Retina (tissue), 1 donor: ENCODE measurements at regions not wholly inside any gene's neighbourhood (a gene's known extent, or its start where the extent isn't known, plus 50 kb on each side); places are given as distances from the start of the nearest gene placed in this dataset.

Source experiments
- DNase-seq: peaks from one replicate; pipeline ENCODE4 v3.0.0-alpha.2; 2016

DNA sequence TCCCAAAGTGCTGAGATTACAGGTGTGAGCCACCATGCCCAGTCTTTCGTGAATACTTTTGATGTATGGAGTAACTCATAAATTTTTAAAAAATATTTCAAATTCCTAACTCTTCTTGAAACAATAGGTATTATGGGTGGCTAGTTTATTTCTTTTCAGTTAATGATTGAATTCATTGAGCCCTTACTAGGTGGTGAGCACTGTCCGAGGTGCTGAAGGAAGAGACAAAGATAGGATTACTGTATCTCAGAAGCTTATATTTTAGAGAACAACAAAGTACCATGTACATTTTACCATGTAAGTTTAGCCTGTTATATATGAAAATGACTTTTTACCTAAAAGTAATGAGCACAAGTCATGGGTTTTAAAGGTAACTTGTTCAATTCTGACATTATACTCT lies 418.3 kb downstream of the NPIPA7 start:
- no peak for DNase-seq

DNA sequence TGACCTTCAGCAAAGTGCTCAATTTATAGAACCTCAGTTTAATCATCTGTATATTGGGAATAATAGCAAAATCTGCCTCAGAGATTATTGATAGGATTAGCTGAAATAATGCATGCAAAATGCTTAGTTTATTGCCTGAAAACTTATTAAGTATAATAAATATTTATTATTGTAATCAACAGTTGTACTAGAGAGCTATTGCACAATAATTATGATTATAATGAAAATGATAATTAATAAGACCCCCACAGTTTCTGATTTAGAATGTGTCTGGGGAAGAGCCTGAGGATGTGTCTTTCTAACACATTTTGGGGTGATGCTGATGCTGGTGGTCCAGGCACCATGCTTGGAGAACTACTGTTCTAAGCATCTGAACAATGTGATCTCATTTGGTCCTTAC lies 419.6 kb downstream of the NPIPA7 start:
- no peak for DNase-seq

DNA sequence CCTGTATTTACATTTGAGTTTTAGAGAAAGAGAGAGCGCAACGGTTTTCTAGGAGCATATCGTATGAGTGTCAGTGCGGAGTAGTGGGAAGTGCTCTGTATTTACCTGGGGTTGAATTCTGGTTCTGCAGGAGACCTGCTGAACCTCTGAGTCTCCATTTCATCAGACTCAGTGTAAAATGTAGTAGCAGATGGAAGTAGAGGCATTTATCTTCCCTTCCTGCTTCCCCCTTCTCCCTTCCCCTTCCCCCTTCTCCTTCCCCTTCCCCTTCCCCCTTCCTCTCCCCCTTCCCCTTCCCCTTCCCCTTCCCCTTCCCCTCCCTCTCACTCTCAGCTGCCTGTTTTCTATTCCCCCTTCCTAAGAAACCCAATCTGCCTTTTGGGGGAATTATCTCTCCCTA lies 426.9 kb downstream of the NPIPA7 start:
- DNase-seq = no peak

DNA sequence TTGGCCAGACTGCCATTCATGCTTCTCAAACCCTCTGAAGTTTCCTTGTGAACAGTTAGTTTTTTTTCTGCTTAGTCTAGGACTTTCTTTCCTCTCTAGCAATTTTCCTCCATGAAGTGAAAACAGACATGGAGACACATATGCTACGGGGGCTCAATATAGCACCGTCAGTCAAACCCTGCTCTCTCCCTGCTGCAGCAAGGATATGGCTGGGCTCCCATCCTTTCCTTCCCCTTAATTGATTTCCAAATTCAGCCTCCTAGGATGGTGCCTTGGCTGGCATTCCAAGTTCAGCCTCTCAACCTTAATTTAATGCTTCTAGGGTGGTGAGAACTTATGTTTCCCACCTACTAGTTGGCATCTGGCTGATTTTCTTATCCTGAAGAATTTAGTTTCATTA lies 436.7 kb downstream of the NPIPA7 start:
- no peak for DNase-seq

DNA sequence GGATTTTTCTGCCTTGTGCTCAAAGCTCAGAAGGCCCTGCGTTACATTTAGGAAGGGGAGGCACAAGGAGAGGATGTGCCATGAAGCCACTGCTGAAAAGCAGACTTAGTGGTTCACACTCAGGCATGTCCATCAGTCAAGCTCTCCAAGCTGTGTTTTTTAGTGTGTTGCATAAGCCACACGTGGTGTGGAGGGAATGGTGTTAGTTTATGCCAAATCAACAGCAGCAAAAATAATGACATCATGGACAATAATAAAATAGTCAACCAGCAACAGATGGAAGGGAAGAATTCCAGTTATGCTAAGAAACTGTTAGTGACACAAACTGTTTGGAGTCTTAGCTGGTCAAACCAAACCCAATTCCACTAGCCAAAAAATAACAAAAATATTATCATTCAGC lies 438.3 kb downstream of the NPIPA7 start:
- DNase-seq = no peak

DNA sequence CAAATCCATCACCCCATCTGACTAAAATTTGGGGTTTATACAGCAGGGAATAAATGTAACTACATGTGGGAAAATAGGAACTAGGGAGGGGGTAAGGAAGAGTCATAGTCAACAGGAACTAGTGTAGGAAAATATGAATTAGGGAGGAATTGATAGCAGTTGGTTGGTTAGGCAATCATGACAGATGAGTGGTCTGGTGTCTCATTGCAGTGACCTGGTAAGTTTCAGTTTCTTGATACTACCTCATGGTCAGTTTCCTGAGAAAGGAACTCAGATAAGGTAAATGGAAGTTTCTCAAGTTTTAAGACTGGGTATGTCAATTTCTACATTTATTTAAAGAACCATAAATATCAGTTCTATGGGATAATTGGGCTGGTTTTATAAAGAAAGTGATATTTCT lies 442.3 kb downstream of the NPIPA7 start:
- DNase-seq = no peak

DNA sequence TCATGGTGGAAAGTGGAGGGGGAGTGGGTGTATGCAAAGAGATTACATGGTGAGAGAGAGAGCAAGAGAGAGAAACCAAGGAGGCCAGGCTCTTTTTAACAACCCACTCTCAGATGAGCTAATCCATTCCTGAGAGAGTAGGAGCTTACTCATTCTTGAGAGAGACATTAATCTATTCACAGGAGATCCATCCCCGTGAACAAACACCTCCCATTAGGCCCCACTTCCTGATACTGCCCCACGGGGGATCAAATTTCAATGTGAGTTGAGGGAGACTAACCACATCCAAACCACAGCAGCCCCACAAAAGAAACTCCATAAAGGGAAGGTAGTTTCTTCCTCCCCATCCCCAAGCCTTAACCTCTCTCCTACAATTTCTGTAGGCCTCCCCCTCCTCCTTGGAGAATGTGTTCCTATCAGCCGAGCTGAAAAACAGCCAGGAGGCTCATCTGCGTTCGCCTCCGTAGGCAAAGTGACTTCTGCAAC lies 450.0 kb downstream of the NPIPA7 start:
- DNase-seq = peak; percentile 18

DNA sequence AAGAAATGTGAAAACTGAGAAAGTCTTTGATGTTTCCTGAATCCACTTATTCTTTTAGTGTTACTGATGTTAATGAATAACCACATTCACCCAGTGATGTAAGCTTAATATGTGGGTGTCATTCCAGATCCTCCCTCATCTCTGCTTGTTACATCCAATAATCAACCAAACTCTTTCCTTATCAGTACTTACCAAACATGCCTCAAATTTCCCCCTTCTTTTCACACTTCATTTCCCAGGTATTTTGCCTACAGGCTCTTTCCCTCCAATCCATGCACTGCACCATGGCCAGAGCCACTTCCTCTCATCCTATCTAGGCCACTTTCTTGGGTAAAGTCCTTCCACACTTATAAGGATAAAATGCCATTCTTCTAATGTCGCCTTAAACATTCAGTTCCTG lies 451.5 kb downstream of the NPIPA7 start:
- DNase-seq = no peak

DNA sequence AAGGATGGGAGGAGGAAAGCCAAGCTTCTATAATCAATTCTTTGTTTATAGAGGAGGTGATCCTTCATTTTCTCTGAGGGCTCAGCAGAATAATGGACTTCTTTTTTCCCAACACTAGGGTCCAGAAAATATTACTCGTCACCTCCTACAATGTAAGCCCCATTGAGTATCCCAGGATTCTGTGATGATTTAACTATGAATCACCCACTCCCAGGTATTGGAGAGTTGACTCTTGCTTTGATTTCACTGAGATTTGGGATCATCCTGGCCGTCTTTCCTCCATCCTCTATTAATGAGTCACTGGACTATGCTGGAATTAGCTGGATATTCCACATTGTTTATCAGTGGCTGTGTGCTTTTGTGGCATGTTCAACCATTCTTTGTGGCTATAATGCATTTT lies 452.0 kb downstream of the NPIPA7 start:
- DNase-seq = no peak

DNA sequence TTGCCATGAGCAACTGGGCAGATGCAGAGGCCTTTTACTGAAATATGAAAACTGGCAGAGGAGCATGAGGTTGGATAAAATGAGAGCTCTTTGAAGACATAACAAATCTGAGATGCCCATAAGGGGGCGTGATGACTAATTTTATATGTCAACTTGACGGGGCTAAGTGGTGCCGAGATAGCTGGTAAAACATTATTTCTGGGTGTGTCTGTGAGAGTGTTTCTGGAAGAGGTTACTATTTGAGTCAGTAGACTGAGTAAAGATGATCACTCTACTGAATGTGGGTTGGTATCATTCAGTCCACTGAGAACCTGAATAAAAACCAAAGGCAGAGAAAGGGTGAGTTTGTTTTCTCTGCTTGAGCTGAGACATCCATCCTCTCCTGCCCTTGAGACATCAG lies 454.2 kb downstream of the NPIPA7 start:
- DNase-seq = no peak

DNA sequence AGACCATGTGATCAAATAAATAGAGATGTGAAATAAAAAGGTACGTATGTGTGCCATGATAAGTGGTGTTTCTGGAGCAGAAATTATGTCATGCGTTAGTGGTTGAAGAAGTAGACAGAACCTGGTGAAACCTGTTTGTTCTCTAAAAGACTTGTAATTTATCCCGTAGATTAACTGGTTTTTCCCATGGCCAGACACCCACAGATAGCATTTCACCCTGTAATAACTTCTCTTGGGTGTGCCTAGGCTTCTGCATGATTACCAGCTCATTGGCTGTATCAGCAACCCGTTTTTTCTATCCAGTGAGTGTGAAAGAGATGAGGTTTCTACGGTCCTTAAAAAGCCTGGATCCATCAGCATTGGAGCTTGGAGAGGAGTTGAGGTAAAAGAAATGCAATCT lies 471.3 kb downstream of the NPIPA7 start:
- no peak for DNase-seq

DNA sequence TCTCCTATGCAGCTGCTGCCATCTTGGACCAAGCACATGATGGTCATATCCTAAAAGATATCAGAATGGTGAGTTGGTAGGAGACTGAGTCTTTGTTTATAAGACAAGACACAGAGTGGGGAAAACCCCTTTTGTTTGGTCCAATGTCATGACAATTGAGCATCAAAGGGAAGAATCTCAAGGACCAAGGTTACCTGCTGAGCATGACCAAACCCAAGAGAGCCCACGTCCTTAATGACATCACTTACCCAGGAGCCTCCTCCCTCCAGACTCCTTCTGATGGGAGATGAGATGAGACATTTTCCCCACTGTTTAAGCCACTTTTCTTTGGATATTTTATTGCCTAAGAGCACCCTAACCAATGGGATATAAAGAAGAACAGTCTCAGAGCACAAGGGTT lies 478.1 kb downstream of the NPIPA7 start:
- DNase-seq = no peak

DNA sequence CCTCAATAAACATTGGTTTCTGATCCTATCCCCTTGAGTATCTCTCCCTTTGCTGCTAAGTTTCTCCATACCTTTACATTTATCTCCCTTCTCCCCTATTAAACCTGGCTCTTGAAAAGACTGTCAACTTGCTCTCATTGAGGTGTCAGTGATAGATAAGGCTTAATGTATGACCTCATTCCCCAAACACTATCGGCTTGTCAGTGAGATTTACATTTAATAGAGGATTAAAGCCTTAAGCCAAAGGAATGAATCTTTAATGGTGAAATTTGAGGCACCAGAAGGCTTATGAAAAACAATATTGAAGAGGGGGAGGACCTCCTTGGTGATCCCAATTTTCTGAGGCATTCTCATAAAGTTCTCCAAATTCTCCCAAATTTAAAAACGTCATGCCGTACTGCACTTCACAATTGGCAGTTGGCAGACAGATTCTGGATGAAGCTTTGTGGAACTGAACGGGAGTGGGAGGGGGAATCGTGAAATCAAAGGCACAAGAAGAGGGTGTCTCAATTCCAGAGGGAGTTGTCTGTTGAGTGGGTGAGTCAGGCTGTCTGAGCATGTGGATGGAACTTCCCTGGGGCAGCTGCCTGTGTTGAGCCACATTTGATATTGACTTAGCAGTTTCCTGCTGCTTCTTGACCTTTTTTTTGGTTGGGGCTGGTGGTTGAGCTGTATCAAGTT lies 478.8 kb downstream of the NPIPA7 start:
- DNase-seq = no peak

DNA sequence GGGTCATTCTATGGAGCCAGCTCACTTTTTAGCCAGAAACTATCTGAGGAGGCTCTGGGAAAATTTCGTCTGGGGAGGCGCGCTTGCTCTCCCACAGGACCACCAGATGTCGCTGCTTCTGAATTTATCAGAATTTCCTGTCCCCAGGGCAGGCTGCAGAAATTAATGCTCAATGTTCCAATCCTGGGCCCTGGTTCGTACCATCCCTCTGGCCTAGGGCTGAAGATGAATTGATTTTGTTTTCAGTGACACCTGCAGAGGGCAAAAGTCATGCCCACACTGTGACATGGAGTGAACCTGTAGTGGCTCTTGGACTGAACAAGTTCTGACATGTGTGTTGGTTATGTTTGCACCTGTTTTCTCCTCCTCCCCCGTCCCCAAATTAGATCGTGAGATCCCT lies 482.6 kb downstream of the NPIPA7 start:
- DNase-seq = peak; percentile 76

DNA sequence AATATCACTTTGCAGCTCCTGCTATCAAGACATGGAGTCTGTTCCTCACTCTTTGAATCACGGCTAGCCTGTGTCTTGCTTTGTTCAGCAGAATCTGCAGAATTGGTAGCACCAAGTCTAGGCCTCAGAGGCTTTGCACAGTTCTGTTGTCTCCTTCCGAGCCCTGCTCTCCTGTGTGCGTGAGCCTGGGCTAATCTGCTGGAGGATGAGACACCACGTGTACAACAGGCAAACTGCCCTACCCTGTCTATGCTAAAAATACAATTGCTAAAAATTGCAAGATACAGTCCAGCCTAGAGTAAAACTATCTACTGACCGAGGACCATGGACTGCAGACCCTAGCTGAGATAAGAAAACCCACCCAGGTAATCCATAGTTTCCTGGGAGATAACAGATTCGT lies 484.7 kb downstream of the NPIPA7 start:
- DNase-seq = no peak

DNA sequence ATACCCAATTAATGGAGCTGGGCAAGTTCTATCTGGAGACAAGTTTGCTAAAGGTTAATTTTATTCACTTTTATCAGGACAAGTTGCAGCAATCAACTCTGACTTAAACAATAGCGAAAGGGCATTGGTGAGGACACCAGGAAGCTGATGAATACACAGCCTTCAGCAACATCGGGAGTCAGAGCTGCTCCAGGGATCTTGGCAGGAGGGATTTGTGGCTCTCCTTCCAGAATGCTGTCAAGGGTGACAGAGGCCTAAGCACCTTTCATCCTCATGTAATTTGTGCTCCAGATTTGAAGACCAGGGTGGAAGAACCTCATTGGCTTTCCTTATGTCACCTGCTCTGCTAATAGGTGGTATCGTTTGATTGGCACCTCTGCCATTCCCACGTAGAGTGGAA lies 485.6 kb downstream of the NPIPA7 start:
- no peak for DNase-seq

DNA sequence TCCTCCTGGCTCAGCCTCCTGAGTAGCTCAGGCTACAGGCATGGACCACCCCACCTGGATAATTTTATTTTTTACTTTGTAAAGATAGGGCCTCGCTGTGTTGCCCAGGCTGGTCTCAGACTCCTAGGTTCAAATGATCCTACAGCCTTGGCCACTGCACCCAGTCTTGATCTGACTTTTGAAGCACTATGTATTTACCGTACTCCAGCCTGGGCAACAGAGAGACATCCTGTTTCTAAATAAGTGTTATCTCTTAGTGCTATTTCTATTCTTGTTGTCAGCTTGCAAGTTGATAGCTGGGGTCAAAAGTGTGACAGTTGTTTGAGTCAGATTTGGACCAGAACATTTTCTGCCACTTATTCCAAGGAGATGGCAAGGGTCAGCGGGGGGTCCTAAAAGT lies 486.4 kb downstream of the NPIPA7 start:
- DNase-seq = no peak

DNA sequence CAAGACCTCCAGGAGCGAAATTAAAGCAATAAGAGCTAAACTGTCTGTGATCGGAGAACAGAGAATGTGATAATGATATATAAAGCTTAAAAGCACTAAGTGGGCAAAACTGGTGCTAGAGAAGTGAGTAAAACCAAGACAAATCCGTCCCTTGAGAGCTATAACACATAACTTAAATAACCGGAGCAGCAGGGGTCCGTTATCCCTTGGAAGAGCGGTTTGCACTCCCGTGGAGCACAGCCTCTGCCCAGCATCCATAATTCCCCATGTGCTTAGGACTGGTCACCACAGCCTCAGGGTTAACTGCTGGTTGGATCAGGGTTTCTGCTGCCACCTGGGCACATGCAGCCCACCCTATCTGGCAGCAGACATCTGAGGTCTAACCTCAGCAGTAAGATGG lies 489.0 kb downstream of the NPIPA7 start:
- DNase-seq = no peak

DNA sequence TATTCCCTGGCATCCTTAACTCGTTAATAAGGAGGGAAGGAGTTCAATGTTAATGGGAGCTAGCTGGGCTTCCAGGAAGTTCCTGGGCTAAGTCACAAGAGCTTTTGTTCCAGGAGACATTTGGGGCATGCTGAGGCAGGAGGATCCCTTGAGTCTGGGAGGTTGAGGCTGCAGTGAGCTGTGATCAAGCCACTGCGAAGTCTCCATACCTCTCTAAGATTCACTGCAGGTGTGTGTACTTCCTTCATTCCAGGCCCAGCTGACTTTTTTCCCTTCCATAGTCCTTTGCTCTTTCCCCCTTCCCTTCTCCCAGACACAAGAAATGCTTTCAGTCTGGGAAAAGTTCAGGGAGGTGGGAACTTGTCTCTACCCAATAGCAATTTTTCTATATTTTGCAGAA lies 489.8 kb downstream of the NPIPA7 start:
- DNase-seq = no peak

DNA sequence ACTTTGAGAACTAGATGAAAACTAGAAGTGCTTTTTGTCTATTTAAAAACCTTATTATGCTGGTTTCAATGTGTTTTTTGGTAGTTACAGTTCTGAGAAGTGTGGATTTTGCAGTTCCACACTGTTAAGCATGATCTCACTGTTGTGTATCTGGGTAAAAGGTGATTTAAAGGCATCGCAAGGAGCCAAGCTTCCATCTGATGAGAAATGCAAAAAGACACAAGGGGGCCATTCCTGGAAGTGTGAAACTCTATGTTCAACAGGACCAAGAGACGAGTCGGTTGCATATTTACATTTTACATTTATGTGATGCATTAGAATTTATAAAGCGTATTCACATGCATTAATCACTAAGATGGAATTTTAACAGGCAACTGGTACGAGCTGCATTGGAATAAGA lies 490.8 kb downstream of the NPIPA7 start:
- no peak for DNase-seq

DNA sequence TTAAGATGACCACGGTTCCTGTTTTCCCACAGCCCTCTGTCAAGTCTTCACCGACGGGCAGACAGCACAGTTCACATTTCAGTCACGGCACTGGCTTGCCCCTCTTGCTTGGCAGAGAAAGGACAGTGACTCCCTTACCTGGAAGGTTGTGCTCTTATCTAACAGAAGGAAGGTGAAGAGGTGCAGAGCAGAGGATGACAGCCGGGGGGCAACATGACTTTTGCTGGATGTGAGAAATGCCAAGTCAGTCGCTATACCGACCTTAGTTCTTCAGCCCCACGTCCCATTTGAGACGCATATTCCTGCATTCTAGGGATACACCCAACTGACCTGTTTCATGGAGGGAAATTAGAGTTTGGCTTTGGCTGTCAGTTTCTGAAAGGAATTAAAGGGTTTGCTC lies 492.3 kb downstream of the NPIPA7 start:
- DNase-seq = no peak

DNA sequence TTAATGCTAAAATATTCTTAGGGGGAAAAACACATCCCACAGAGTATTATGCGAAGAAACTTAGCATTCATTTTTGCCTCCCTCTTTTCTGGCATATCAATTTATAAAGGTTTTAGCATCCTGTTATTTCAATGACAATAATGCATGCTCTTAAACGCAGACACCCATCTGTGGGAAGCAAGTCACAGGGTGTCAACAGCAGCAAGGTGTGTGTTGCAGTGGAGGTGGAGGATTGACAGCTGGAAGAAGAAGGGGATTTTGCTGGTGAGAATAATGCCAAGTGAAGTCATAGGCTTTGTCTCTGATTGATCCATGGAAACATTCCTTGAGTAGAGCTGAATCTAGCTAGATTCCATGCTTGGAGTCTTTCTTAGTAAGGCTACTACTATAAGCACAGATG lies 498.1 kb downstream of the NPIPA7 start:
- DNase-seq = no peak

DNA sequence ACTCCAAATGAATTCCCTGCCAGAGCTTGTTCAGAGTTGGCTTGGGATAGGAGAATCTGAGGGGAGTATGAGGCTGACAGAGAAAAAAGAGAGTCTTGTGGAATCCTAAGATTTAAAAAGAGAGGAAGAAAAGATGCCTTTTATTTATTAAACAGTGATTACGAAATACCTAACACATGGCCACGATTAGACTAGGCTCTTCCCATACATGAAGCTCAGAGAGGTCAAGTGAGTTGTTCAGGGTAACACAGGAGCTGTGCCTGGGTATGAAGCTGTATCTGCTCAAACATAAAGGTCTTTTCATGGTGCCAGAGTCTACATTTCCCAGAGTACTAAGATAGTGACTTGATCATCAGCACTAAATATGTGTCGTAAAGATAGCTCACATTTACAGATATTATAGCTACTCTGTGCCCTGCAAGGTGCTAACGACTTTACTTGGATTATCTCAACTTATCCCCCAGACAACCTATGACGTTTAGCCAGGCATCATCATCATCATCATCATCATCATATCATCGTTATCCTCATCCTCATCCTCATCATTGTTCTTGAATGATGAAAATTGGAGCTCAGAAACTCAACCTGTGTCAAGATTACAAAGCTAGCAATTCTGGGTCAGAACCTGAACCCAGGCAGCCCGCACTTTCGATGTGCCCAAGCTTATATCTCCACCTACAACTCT lies 500.8 kb downstream of the NPIPA7 start:
- no peak for DNase-seq

DNA sequence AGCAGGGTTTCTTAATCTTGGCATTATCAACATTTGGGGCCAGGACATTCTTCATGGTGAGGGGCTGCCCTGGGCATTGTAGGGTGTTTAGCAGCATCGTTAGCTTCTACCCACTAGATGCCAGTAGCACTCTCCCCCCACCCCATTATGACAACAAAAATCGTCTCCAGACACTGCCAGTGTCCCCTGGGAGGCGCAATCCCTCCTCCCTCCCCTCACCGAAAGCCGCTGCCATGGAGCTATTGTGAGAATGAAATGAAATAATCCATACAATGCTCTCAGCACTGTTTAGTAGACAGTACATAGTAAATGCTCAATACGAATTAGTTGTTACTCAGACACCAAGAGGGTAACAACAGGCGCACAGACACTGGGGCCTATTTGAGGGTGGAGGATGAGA lies 502.9 kb downstream of the NPIPA7 start:
- no peak for DNase-seq

DNA sequence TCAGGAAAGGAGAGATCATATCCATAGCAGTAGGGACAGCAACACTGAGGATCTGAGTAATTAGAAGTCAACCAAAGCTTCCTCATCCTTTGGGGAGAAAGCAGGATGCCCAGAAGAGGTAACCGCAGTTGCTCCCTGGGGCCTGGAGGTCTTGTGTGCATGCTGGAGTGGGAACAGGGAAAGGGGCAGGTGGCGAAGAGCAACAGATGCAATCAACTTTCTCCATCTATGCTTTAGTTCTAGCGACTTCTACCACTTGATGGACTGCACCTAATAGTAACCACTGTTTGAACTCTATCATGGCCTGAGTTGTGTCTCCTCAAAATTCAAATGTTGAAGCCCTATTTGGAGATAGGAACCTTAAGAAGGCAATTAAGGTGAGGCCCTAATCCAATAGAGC lies 503.8 kb downstream of the NPIPA7 start:
- no peak for DNase-seq
